Activated B cell treated with CpG ODN at 0.5 μM for 24 hours (primary cell): ENCODE measurements at regions not wholly inside any gene's neighbourhood (a gene's known extent, or its start where the extent isn't known, plus 50 kb on each side); places are given as distances from the start of the nearest gene placed in this dataset.

Experiments
- ATAC-seq: fragments of 200-7000 bp; cut with Tn5 transposase; one replicate; pipeline ENCODE4 v1.10.0; 2021; ENCODE audit warnings: low read depth, mild to moderate bottlenecking, moderate library complexity
- CTCF ChIA-PET: fragments of 350-600 bp; sonication (Branson Sonifier 250); formaldehyde crosslinking; loops from one replicate; lab custom pipeline; 2021; ENCODE audit warnings: antibody characterized with exemption; lab: Charles Lee
- POLR2A ChIA-PET: fragments of 350-600 bp; sonication (Branson Sonifier 250); formaldehyde crosslinking; loops from one replicate; lab custom pipeline; 2021; ENCODE audit warnings: antibody characterized with exemption; lab: Charles Lee
- DNase-seq: peaks from one replicate; pipeline ENCODE4 v3.0.0; 2022
- H3K27ac Mint-ChIP-seq: one replicate; pipeline ENCODE4 v1.8.0; 2020; ENCODE audit warnings: mixed read lengths
- H3K27me3 Mint-ChIP-seq: one replicate; pipeline ENCODE4 v1.8.0; 2021; ENCODE audit warnings: mixed read lengths
- H3K36me3 Mint-ChIP-seq: one replicate; pipeline ENCODE4 v1.8.0; 2021; ENCODE audit warnings: low read depth, mixed read lengths
- H3K4me1 Mint-ChIP-seq: one replicate; pipeline ENCODE4 v1.8.0; 2021; ENCODE audit warnings: mixed read lengths
- H3K4me3 Mint-ChIP-seq: one replicate; pipeline ENCODE4 v1.8.0; 2020; ENCODE audit warnings: mild to moderate bottlenecking, mixed read lengths
- H3K9me3 Mint-ChIP-seq: one replicate; pipeline ENCODE4 v1.8.0; 2020; ENCODE audit warnings: mixed read lengths
- CTCF ChIP-seq: fragments of 200-600 bp; IDR thresholded peaks from one replicate; pipeline ENCODE4 v1.8.0; 2022; ENCODE audit warnings: antibody characterized with exemption, mild to moderate bottlenecking
- intact Hi-C: fragments of 100-400 bp; cut with micrococcal nuclease; formaldehyde crosslinking; loops from one replicate; pipeline ENCODE4 v1.15.1; 2024

GRCh38 chr1:30048905-30049304, 674.5 kb downstream of the MATN1 start:
- Mint-ChIP-seq H3K4me3 (no peak overlapping the region), H3K27me3 (peaks cover 10% of the 10 kb centered on the region), H3K4me1 (no peaks in the 10 kb centered on the region), H3K27ac (no peak overlapping the region), H3K36me3 (no peaks in the 10 kb centered on the region), H3K9me3 (no peaks in the 10 kb centered on the region)
- CTCF ChIA-PET: no interaction called here
- TF ChIP-seq CTCF: no peak
- ATAC-seq (no peak), DNase-seq (no peak)
- intact Hi-C loops: no loop called here
- POLR2A ChIA-PET: no interaction called here

GRCh38 chr1:30047576-30047975, 675.8 kb downstream of the MATN1 start:
- no peaks in the 10 kb centered on the region for H3K36me3 Mint-ChIP-seq
- no peak overlapping the region for H3K4me3 Mint-ChIP-seq
- ChIA-PET POLR2A (no interaction called here), CTCF (no interaction called here)
- no peak for ATAC-seq
- no peaks in the 10 kb centered on the region for H3K4me1 Mint-ChIP-seq
- peaks cover 2% of the 10 kb centered on the region for H3K9me3 Mint-ChIP-seq
- no peak for TF ChIP-seq CTCF
- peaks cover 4% of the 10 kb centered on the region for H3K27me3 Mint-ChIP-seq
- intact Hi-C loops: no loop called here
- no peak for DNase-seq
- no peak overlapping the region for H3K27ac Mint-ChIP-seq

- ChIA-PET POLR2A (no interaction called here), CTCF (no interaction called here)
- TF ChIP-seq CTCF: no peak
- Mint-ChIP-seq H3K4me1 (no peaks in the 10 kb centered on the region), H3K4me3 (no peak overlapping the region), H3K9me3 (peaks cover 2% of the 10 kb centered on the region), H3K36me3 (no peaks in the 10 kb centered on the region), H3K27ac (no peak overlapping the region), H3K27me3 (peaks cover 4% of the 10 kb centered on the region)
- no peak for ATAC-seq
- intact Hi-C loops: no loop called here
- DNase-seq: no peak
Measured at GRCh38 chr1:30046751-30047150, 676.6 kb downstream of the MATN1 start.

GRCh38 chr1:30045304-30046090, 677.9 kb downstream of the MATN1 start:
- DNase-seq (no peak), ATAC-seq (no peak)
- H3K4me3 Mint-ChIP-seq: no peak overlapping the region
- peaks cover 2% of the 10 kb centered on the region for H3K9me3 Mint-ChIP-seq
- intact Hi-C loops: no loop called here
- no peak for TF ChIP-seq CTCF
- H3K36me3 Mint-ChIP-seq: no peaks in the 10 kb centered on the region
- no peaks in the 10 kb centered on the region for H3K4me1 Mint-ChIP-seq
- H3K27me3 Mint-ChIP-seq: peaks cover 2% of the 10 kb centered on the region
- POLR2A ChIA-PET: no interaction called here
- CTCF ChIA-PET: no interaction called here
- H3K27ac Mint-ChIP-seq: no peak overlapping the region

GRCh38 chr1:30044656-30045144, 678.7 kb downstream of the MATN1 start:
- Mint-ChIP-seq H3K36me3 (no peaks in the 10 kb centered on the region), H3K27ac (no peak overlapping the region), H3K9me3 (peaks cover 2% of the 10 kb centered on the region), H3K27me3 (no peaks in the 10 kb centered on the region), H3K4me3 (no peak overlapping the region), H3K4me1 (no peaks in the 10 kb centered on the region)
- DNase-seq (no peak), ATAC-seq (no peak)
- CTCF ChIA-PET: no interaction called here
- POLR2A ChIA-PET: no interaction called here
- TF ChIP-seq CTCF: no peak
- intact Hi-C loops: no loop called here
